Loucy (cell line): ENCODE measurements at regions not wholly inside any gene's neighbourhood (a gene's known extent, or its start where the extent isn't known, plus 50 kb on each side); places are given as distances from the start of the nearest gene placed in this dataset.

Source experiments
- H2AFZ ChIP-seq: fragments of 200-600 bp; sonication (generic); 2 replicates; pipeline ENCODE4 v1.6.0; 2016; ENCODE audit warnings: antibody characterized with exemption, mild to moderate bottlenecking, low read length, moderate library complexity
- H3F3A ChIP-seq: fragments of 200-600 bp; 2 replicates; pipeline ENCODE4 v1.6.0; 2016; ENCODE audit warnings: antibody characterized with exemption, low read depth, mild to moderate bottlenecking
- H3K27me3 ChIP-seq: fragments of 200-600 bp; sonication (generic); 2 replicates; pipeline ENCODE4 v1.6.1; 2014; ENCODE audit warnings: low read length, mild to moderate bottlenecking; ENCODE audit not compliant: insufficient read depth, poor library complexity, severe bottlenecking
- H3K36me3 ChIP-seq: fragments of 200-600 bp; sonication (generic); 2 replicates; pipeline ENCODE4 v1.6.1; 2016; ENCODE audit warnings: low read length; ENCODE audit not compliant: insufficient read depth
- H3K4me1 ChIP-seq: fragments of 200-600 bp; sonication (generic); 2 replicates; pipeline ENCODE4 v1.5.1; 2014; ENCODE audit warnings: low read length, mild to moderate bottlenecking; ENCODE audit not compliant: insufficient read depth, poor library complexity, severe bottlenecking
- H3K4me2 ChIP-seq: fragments of 200-600 bp; sonication (generic); 2 replicates; pipeline ENCODE4 v1.6.0; 2014; ENCODE audit warnings: antibody characterized with exemption, low read length, low read depth, mild to moderate bottlenecking; ENCODE audit not compliant: poor library complexity, severe bottlenecking
- H3K4me3 ChIP-seq: fragments of 200-600 bp; sonication (generic); 2 replicates; pipeline ENCODE4 v1.5.1; 2014; ENCODE audit warnings: low read length, mild to moderate bottlenecking, mixed read lengths; ENCODE audit not compliant: poor library complexity, severe bottlenecking
- H3K79me2 ChIP-seq: fragments of 200-600 bp; sonication (generic); 2 replicates; pipeline ENCODE4 v1.6.1; 2014; ENCODE audit warnings: low read length; ENCODE audit not compliant: insufficient read depth
- H3K9ac ChIP-seq: fragments of 200-600 bp; sonication (generic); 2 replicates; pipeline ENCODE4 v1.6.0; 2014; ENCODE audit warnings: mild to moderate bottlenecking, low read depth, low read length, moderate library complexity; ENCODE audit not compliant: poor library complexity, severe bottlenecking
- H3K9me2 ChIP-seq: fragments of 200-600 bp; sonication (generic); replicated peaks from 2 replicates; pipeline ENCODE4 v1.6.1; 2016; ENCODE audit warnings: low read depth, low read length, mixed read lengths
- H3K9me3 ChIP-seq: fragments of 200-600 bp; sonication (generic); 2 replicates; pipeline ENCODE4 v1.6.1; 2014; ENCODE audit warnings: mild to moderate bottlenecking, antibody characterized with exemption, low read length, low read depth; ENCODE audit not compliant: insufficient read depth
- H4K20me1 ChIP-seq: fragments of 200-600 bp; sonication (generic); 2 replicates; pipeline ENCODE4 v1.6.0; 2014; ENCODE audit warnings: antibody characterized with exemption, low read length, mild to moderate bottlenecking; ENCODE audit not compliant: insufficient read depth, poor library complexity, severe bottlenecking
- CTCF ChIP-seq: fragments of 200-600 bp; sonication (generic); conservative IDR thresholded peaks from 2 replicates; pipeline ENCODE4 v1.5.1; 2014; ENCODE audit warnings: mild to moderate bottlenecking, antibody characterized with exemption, low read length
- EZH2phosphoT487 ChIP-seq: fragments of 200-600 bp; IDR thresholded peaks from 2 replicates; pipeline ENCODE4 v1.6.1; 2018; ENCODE audit warnings: antibody characterized with exemption, mild to moderate bottlenecking, moderate library complexity, borderline replicate concordance

GRCh38 chr3:23146163-23146562 lies 57.0 kb upstream of the UBE2E2 start:
- H4K20me1 ChIP-seq: no peaks in the 10 kb centered on the region
- peaks cover 18% of the 10 kb centered on the region for H3K4me1 ChIP-seq
- TF ChIP-seq CTCF (no peak), EZH2phosphoT487 (no peak)
- H3K4me3 ChIP-seq: no peak overlapping the region
- H3K79me2 ChIP-seq: no peaks in the 10 kb centered on the region
- H3K9me2 ChIP-seq: no peaks in the 10 kb centered on the region
- no peaks in the 10 kb centered on the region for H3K36me3 ChIP-seq
- H3K9me3 ChIP-seq: no peaks in the 10 kb centered on the region
- H3F3A ChIP-seq: peaks cover 4% of the 10 kb centered on the region; the same call in 1 of the 2 replicates
- H3K27me3 ChIP-seq: no peaks in the 10 kb centered on the region
- H2AFZ ChIP-seq: no peak overlapping the region
- H3K4me2 ChIP-seq: no peak overlapping the region
- H3K9ac ChIP-seq: no peak overlapping the region

GRCh38 chr3:23152989-23153388 lies 50.1 kb upstream of the UBE2E2 start:
- H3K79me2 ChIP-seq: no peaks in the 10 kb centered on the region
- TF ChIP-seq CTCF (no peak), EZH2phosphoT487 (no peak)

More at GRCh38 chr3:23152989-23153388, 50.1 kb upstream of the UBE2E2 start:
- Histone ChIP-seq H3K4me2 (no peak overlapping the region), H4K20me1 (no peaks in the 10 kb centered on the region), H3K4me3 (no peak overlapping the region), H3K27me3 (no peaks in the 10 kb centered on the region), H3K9me2 (no peaks in the 10 kb centered on the region), H3K4me1 (no peaks in the 10 kb centered on the region), H3K36me3 (no peaks in the 10 kb centered on the region), H3K9ac (no peak overlapping the region), H2AFZ (no peak overlapping the region), H3F3A (no peaks in the 10 kb centered on the region), H3K9me3 (peaks cover 8% of the 10 kb centered on the region; the same call in 1 of the 2 replicates)
